ENCODE measurements at regions not wholly inside any gene's neighbourhood (a gene's known extent, or its start where the extent isn't known, plus 50 kb on each side); places are given as distances from the start of the nearest gene placed in this dataset.

- Mint-ChIP-seq H3K36me3 (ENCODE audit: insufficient read depth) (no peaks in the 10 kb centered on the region), H3K4me3 (no peak overlapping the region), H3K27ac (ENCODE audit: low read depth) (no peak overlapping the region), H3K9me3 (peaks cover 23% of the 10 kb centered on the region), H3K27me3 (no peaks in the 10 kb centered on the region), H3K4me1 (no peaks in the 10 kb centered on the region)
- no peak for ATAC-seq (replicated peaks; ENCODE audit: extremely low read depth, poor library complexity, severe bottlenecking)
- no peak for DNase-seq (ENCODE audit: low spot score in 2 of 2)
Measured at GRCh38 chr13:103852036-103852435, 785.8 kb upstream of the SLC10A2 start.

- Mint-ChIP-seq H3K4me3 (no peak overlapping the region), H3K27me3 (no peaks in the 10 kb centered on the region), H3K4me1 (no peaks in the 10 kb centered on the region), H3K36me3 (ENCODE audit: insufficient read depth) (no peaks in the 10 kb centered on the region), H3K9me3 (peaks cover 15% of the 10 kb centered on the region), H3K27ac (ENCODE audit: low read depth) (no peak overlapping the region)
- DNase-seq (ENCODE audit: low spot score in 2 of 2) (no peak), ATAC-seq (replicated peaks; ENCODE audit: extremely low read depth, poor library complexity, severe bottlenecking) (no peak)
Measured at GRCh38 chr13:103844471-103844870, 778.3 kb upstream of the SLC10A2 start.

- H3K4me3 Mint-ChIP-seq, result no peak overlapping the region
- no peaks in the 10 kb centered on the region for H3K27me3 Mint-ChIP-seq
- peaks cover 10% of the 10 kb centered on the region for H3K9me3 Mint-ChIP-seq
- DNase-seq (ENCODE audit: low spot score in 2 of 2) (no peak), ATAC-seq (replicated peaks; ENCODE audit: extremely low read depth, poor library complexity, severe bottlenecking) (no peak)
- no peak overlapping the region for H3K27ac Mint-ChIP-seq (ENCODE audit: low read depth)
- no peaks in the 10 kb centered on the region for H3K36me3 Mint-ChIP-seq (ENCODE audit: insufficient read depth)
- no peaks in the 10 kb centered on the region for H3K4me1 Mint-ChIP-seq
Measured at GRCh38 chr13:103839460-103839859, 773.2 kb upstream of the SLC10A2 start.

GRCh38 chr13:103835052-103835451, 768.8 kb upstream of the SLC10A2 start:
- no peak overlapping the region for H3K4me3 Mint-ChIP-seq
- no peaks in the 10 kb centered on the region for H3K4me1 Mint-ChIP-seq
- no peaks in the 10 kb centered on the region for H3K36me3 Mint-ChIP-seq (ENCODE audit: insufficient read depth)

GRCh38 chr13:103833294-103833852, 767.2 kb upstream of the SLC10A2 start:
- no peak overlapping the region for H3K4me3 Mint-ChIP-seq
- ATAC-seq (replicated peaks; ENCODE audit: extremely low read depth, poor library complexity, severe bottlenecking) (no peak), DNase-seq (ENCODE audit: low spot score in 2 of 2) (no peak)
- H3K9me3 Mint-ChIP-seq, result peaks cover 23% of the 10 kb centered on the region
- H3K27ac Mint-ChIP-seq (ENCODE audit: low read depth), result no peak overlapping the region
- H3K36me3 Mint-ChIP-seq (ENCODE audit: insufficient read depth), result no peaks in the 10 kb centered on the region
- no peaks in the 10 kb centered on the region for H3K27me3 Mint-ChIP-seq
- H3K4me1 Mint-ChIP-seq, result no peaks in the 10 kb centered on the region

More at GRCh38 chr13:103835052-103835451, 768.8 kb upstream of the SLC10A2 start:
- Mint-ChIP-seq H3K27ac (ENCODE audit: low read depth) (no peak overlapping the region), H3K9me3 (peaks cover 26% of the 10 kb centered on the region), H3K27me3 (no peaks in the 10 kb centered on the region)
- ATAC-seq (replicated peaks; ENCODE audit: extremely low read depth, poor library complexity, severe bottlenecking) (no peak), DNase-seq (ENCODE audit: low spot score in 2 of 2) (no peak)

- Mint-ChIP-seq H3K9me3 (peaks cover 26% of the 10 kb centered on the region), H3K4me1 (no peaks in the 10 kb centered on the region), H3K27me3 (no peaks in the 10 kb centered on the region), H3K27ac (ENCODE audit: low read depth) (no peak overlapping the region), H3K4me3 (no peak overlapping the region), H3K36me3 (ENCODE audit: insufficient read depth) (no peaks in the 10 kb centered on the region)
- ATAC-seq (replicated peaks; ENCODE audit: extremely low read depth, poor library complexity, severe bottlenecking) (no peak), DNase-seq (ENCODE audit: low spot score in 2 of 2) (no peak)
Measured at GRCh38 chr13:103815619-103816018, 749.4 kb upstream of the SLC10A2 start.

- Mint-ChIP-seq H3K36me3 (ENCODE audit: insufficient read depth) (no peaks in the 10 kb centered on the region), H3K4me1 (no peaks in the 10 kb centered on the region), H3K27ac (ENCODE audit: low read depth) (no peak overlapping the region), H3K9me3 (peaks cover 11% of the 10 kb centered on the region), H3K27me3 (no peaks in the 10 kb centered on the region), H3K4me3 (no peak overlapping the region)
- no peak for ATAC-seq (replicated peaks; ENCODE audit: extremely low read depth, poor library complexity, severe bottlenecking)
- no peak for DNase-seq (ENCODE audit: low spot score in 2 of 2)
Measured at GRCh38 chr13:103812971-103813370, 746.8 kb upstream of the SLC10A2 start.

GRCh38 chr13:103812558-103812957, 746.3 kb upstream of the SLC10A2 start:
- Mint-ChIP-seq H3K9me3 (peaks cover 10% of the 10 kb centered on the region), H3K4me3 (no peak overlapping the region), H3K36me3 (ENCODE audit: insufficient read depth) (no peaks in the 10 kb centered on the region), H3K27me3 (no peaks in the 10 kb centered on the region), H3K27ac (ENCODE audit: low read depth) (no peak overlapping the region), H3K4me1 (no peaks in the 10 kb centered on the region)
- ATAC-seq (replicated peaks; ENCODE audit: extremely low read depth, poor library complexity, severe bottlenecking), result no peak
- no peak for DNase-seq (ENCODE audit: low spot score in 2 of 2)

- no peak overlapping the region for H3K27ac Mint-ChIP-seq (ENCODE audit: low read depth)
- ATAC-seq (replicated peaks; ENCODE audit: extremely low read depth, poor library complexity, severe bottlenecking), result no peak
- H3K36me3 Mint-ChIP-seq (ENCODE audit: insufficient read depth), result no peaks in the 10 kb centered on the region
- no peaks in the 10 kb centered on the region for H3K27me3 Mint-ChIP-seq
- H3K4me1 Mint-ChIP-seq, result no peaks in the 10 kb centered on the region
- DNase-seq (ENCODE audit: low spot score in 2 of 2), result no peak
- peaks cover 13% of the 10 kb centered on the region for H3K9me3 Mint-ChIP-seq
- H3K4me3 Mint-ChIP-seq, result no peak overlapping the region
Measured at GRCh38 chr13:103810026-103810425, 743.8 kb upstream of the SLC10A2 start.

GRCh38 chr13:103805771-103806170, 739.6 kb upstream of the SLC10A2 start:
- H3K36me3 Mint-ChIP-seq (ENCODE audit: insufficient read depth), result no peaks in the 10 kb centered on the region
- ATAC-seq (replicated peaks; ENCODE audit: extremely low read depth, poor library complexity, severe bottlenecking) (no peak), DNase-seq (ENCODE audit: low spot score in 2 of 2) (no peak)
- no peak overlapping the region for H3K27ac Mint-ChIP-seq (ENCODE audit: low read depth)
- H3K4me3 Mint-ChIP-seq, result no peak overlapping the region
- peaks cover 12% of the 10 kb centered on the region for H3K9me3 Mint-ChIP-seq
- H3K4me1 Mint-ChIP-seq, result no peaks in the 10 kb centered on the region
- H3K27me3 Mint-ChIP-seq, result no peaks in the 10 kb centered on the region

GRCh38 chr13:103803349-103803748, 737.1 kb upstream of the SLC10A2 start:
- no peak for DNase-seq (ENCODE audit: low spot score in 2 of 2)
- no peaks in the 10 kb centered on the region for H3K4me1 Mint-ChIP-seq
- peaks cover 12% of the 10 kb centered on the region for H3K9me3 Mint-ChIP-seq
- ATAC-seq (replicated peaks; ENCODE audit: extremely low read depth, poor library complexity, severe bottlenecking), result no peak
- no peak overlapping the region for H3K27ac Mint-ChIP-seq (ENCODE audit: low read depth)
- no peaks in the 10 kb centered on the region for H3K36me3 Mint-ChIP-seq (ENCODE audit: insufficient read depth)
- H3K27me3 Mint-ChIP-seq, result no peaks in the 10 kb centered on the region
- no peak overlapping the region for H3K4me3 Mint-ChIP-seq

GRCh38 chr13:103799028-103799427, 732.8 kb upstream of the SLC10A2 start:
- H3K27ac Mint-ChIP-seq (ENCODE audit: low read depth), result no peak overlapping the region
- no peaks in the 10 kb centered on the region for H3K27me3 Mint-ChIP-seq

GRCh38 chr13:103795892-103796478, 729.8 kb upstream of the SLC10A2 start:
- H3K27me3 Mint-ChIP-seq, result no peaks in the 10 kb centered on the region
- DNase-seq (ENCODE audit: low spot score in 2 of 2) (no peak), ATAC-seq (replicated peaks; ENCODE audit: extremely low read depth, poor library complexity, severe bottlenecking) (no peak)
- H3K27ac Mint-ChIP-seq (ENCODE audit: low read depth), result no peak overlapping the region
- no peaks in the 10 kb centered on the region for H3K4me1 Mint-ChIP-seq
- H3K9me3 Mint-ChIP-seq, result peaks cover 21% of the 10 kb centered on the region
- no peak overlapping the region for H3K4me3 Mint-ChIP-seq
- peaks cover 2% of the 10 kb centered on the region for H3K36me3 Mint-ChIP-seq (ENCODE audit: insufficient read depth)

More at GRCh38 chr13:103799028-103799427, 732.8 kb upstream of the SLC10A2 start:
- no peak for ATAC-seq (replicated peaks; ENCODE audit: extremely low read depth, poor library complexity, severe bottlenecking)
- peaks cover 2% of the 10 kb centered on the region for H3K36me3 Mint-ChIP-seq (ENCODE audit: insufficient read depth)
- H3K4me1 Mint-ChIP-seq, result no peaks in the 10 kb centered on the region
- H3K9me3 Mint-ChIP-seq, result peaks cover 12% of the 10 kb centered on the region
- no peak for DNase-seq (ENCODE audit: low spot score in 2 of 2)
- no peak overlapping the region for H3K4me3 Mint-ChIP-seq

All from central memory CD8-positive, alpha-beta T cell (primary cell).